Myocyte (in vitro differentiated cells): ENCODE measurements at regions not wholly inside any gene's neighbourhood (a gene's known extent, or its start where the extent isn't known, plus 50 kb on each side); places are given as distances from the start of the nearest gene placed in this dataset.

Source experiments
- DNase-seq: peaks from one replicate; pipeline ENCODE4 v3.0.0-alpha.2; 2012; ENCODE audit warnings: low read depth

DNA sequence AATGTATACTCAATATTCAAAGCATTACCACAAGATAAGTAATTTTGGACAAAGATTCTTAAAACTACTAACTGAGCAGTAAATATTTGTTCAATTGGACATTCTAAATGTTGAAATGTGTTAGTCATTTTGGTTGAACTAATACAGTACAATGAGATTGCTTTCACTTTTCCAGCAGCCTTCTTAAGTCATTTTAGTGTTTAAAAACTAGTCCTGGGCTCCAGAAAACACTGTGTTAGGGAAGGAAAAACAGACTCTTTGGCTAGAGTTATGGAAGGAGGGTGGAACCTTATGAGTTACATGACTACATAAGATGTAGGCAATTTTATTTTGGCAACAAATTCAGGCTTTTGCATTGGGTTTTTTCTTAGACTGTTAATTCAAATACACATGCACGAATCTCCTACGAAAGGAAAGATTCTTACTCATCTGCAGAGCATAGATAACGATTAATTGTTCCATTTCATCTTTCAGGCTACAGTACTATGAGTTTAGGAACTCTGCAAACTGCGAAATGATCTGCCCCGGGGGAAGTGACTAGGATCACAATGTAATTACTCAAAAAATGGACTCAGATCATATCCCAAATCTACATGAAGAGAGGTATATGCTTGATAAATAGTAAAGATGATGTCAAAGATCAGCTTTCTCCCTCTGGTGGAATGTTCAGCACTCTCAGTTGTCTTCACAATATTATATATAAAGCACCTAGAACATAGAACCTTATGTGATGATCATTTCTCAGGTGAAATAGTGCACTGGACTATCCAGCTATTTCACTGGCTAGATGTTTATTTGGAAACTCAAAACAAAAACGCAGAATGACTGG, 492.8 kb upstream of the MDFIC2 start:
- DNase-seq: peak; percentile 32

GRCh38 chr3:70803891-70804290, 491.5 kb upstream of the MDFIC2 start:
- no peak for DNase-seq

DNA sequence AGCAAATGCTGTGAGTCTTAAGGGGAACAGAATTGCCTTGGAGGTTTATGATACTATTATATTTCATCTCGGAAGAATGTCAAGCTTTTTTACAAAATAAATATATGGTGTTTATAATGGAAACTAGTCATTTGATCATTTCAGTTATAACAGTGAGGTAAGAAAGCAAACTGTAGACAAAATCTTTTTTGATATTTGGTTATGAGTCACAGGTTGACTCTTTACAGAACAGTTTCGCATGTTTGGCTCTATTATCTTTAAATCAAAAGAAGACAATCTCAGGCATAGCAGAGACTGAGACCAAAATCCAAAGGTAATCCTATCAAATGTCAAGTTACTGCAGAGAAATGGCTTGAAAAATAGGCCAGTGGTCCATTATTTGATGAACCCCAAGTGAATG, 490.9 kb upstream of the MDFIC2 start:
- no peak for DNase-seq

GRCh38 chr3:70800951-70801350, 488.5 kb upstream of the MDFIC2 start:
- no peak for DNase-seq

- DNase-seq: no peak
These were observed 477.4 kb upstream of the MDFIC2 start for GRCh38 chr3:70789878-70790277.

- no peak for DNase-seq
These were observed 468.4 kb upstream of the MDFIC2 start for GRCh38 chr3:70780790-70781189.

- peak; percentile 18 for DNase-seq
These were observed 466.9 kb upstream of the MDFIC2 start for GRCh38 chr3:70779296-70779695.

GRCh38 chr3:70776081-70776480, 463.6 kb upstream of the MDFIC2 start:
- no peak for DNase-seq

GRCh38 chr3:70775257-70775656, 462.8 kb upstream of the MDFIC2 start:
- no peak for DNase-seq

- DNase-seq: no peak
These were observed 462.2 kb upstream of the MDFIC2 start for GRCh38 chr3:70774641-70775040.

GRCh38 chr3:70771426-70772147, 459.1 kb upstream of the MDFIC2 start:
- DNase-seq: peak; percentile 7

DNA sequence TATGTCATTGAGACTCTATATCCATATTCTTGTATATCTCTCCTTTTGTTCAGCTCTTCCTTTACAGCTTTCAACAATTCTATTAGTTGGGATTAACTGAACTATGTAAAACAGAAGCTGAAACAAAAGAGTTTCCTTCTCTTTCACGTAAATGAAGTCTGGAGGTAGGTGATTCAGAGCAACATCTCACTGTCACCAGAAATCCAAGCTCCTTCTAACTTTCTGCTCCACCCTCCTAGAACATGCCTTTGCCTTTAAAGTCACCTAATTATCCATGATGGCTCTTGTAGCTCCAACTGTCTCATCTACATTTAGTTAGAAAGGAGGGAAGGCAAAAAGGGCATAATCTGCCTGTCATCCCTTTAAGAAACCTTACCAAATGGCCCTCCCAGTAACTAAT, 458.2 kb upstream of the MDFIC2 start:
- DNase-seq: no peak

GRCh38 chr3:70766301-70766700, 453.9 kb upstream of the MDFIC2 start:
- no peak for DNase-seq

- no peak for DNase-seq
These were observed 451.5 kb upstream of the MDFIC2 start for GRCh38 chr3:70763894-70764293.

- DNase-seq: no peak
These were observed 445.2 kb upstream of the MDFIC2 start for GRCh38 chr3:70757658-70758057.

- DNase-seq: no peak
These were observed 443.1 kb upstream of the MDFIC2 start for GRCh38 chr3:70755526-70755925.

DNA sequence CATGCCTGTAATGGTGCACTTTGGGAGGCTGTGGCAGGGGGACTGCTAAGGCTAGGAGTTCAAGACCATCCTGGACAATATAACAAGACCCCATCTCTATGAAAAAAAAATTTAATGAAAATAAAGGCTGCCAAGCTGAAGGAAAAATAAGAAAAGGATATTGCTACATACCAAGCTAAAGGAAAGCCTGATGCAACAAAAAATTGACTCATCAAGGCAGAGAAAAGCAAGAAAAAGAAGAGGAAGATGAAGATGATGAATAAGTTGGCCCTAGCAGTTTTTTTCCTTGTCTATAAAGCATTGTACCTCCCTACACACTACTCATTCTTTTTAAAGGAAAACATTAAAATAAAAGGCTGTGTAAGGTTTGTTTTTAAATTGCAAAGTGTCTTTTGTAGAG, 441.9 kb upstream of the MDFIC2 start:
- no peak for DNase-seq

DNA sequence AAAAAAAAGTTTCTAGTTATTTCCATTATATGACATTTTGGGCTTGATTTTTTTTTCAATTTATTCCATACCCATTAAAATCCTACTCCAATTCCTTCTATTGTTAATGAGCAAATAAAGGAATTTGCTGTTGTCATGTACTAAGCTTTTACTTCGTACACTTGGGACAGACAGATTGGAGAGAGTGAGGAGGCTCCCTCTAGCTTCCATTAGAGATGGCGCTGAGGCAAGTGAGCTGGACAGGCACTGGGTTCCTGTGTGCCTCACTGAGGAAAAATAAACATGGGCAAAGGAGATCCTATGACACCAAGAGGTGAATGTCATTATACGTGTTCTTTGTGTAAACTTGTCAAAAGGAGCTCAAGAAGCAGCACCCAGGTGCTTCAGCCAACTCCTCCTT, 441.1 kb upstream of the MDFIC2 start:
- no peak for DNase-seq

DNA sequence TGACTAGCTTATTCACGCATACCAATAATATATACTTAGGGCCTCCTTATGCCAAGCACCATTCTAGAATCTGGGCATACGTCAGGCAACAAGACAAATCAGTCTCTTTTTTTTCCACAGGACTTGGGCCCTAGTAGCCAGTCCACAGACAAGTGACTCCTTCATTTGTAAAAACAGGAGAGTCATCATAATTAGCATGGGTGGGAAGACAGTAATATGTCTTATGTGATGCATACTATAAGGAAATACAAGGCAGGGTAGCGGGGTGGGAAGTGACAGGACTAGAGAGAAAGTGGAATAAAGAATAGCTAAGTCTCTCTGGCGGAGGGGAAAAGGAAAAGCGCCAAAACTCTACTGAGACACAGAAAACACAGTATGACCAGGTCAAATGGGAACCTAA, 439.6 kb upstream of the MDFIC2 start:
- no peak for DNase-seq

GRCh38 chr3:70749122-70749521, 436.7 kb upstream of the MDFIC2 start:
- no peak for DNase-seq

- DNase-seq: no peak
These were observed 436.2 kb upstream of the MDFIC2 start for GRCh38 chr3:70748593-70748992.

GRCh38 chr3:70747847-70748246, 435.4 kb upstream of the MDFIC2 start:
- no peak for DNase-seq

DNA sequence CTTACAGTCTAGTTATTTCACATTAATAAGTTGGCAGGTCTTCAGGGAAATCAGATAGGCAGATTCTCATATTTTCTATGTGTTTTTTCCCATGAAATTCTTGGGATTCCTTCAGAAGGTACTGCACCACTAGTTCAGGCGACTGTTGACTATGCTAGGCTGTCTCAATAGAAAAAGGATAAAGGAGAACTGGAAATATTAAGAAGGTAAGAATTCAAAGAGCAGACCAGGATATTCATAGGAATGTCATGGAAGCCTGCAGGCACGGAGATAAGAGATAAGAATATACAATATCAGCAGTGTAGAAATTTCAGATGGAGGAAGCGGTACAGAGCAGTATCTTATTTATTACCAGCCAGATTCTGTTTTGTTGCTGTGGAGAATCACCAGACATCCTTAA, 432.1 kb upstream of the MDFIC2 start:
- no peak for DNase-seq
